ENCODE measurements at regions not wholly inside any gene's neighbourhood (a gene's known extent, or its start where the extent isn't known, plus 50 kb on each side); places are given as distances from the start of the nearest gene placed in this dataset.
A peak's percentile ranks its signal among the peaks of the same experiment; 100 is the strongest.

DNA sequence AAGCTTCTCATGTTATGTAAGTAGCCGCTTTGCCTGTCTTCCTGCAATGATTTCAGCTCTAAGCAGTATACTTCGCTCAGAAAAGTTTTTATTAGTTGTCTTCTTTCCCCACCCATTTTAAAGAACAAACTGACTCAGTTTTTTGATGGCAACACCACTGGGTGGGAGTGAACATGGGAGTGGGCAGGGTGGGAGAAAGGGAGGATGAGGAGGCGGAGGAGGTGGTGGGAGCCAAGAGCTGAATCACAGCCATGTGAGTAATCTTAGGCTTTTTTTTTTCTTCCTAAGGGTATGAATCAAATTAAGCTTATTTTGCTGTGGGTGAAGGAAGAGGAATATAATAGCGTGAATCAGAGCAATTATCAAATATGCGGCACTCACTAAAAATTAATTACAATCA is 574.3 kb upstream of the DIPK2B start:
- ATAC-seq: peak; percentile 32

DNA sequence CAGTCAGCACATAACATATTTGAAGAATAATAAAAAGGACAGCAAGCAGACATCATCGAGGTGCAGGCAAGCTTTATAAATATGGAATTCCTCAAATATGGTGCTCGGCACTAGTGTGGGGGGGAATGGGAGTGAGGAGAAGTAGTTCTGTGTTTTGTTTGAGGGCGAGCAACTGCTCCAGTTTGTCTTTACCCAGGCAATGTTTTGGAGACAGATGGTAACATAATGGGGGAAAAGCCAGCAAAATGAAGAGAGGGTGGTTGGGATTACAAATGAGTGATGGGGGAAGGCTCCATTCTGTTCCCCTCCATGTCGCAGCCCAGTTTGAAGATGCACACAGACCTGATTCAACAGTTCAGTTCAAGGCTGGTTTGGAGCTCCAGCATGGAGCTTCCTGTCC is 572.9 kb upstream of the DIPK2B start:
- intact Hi-C loops (cut with DNase I): no loop called here

More for the DNA sequence above, 574.3 kb upstream of the DIPK2B start:
- no peak for DNase-seq (ENCODE audit: low spot score)
- intact Hi-C loops (cut with DNase I): no loop called here

DNA sequence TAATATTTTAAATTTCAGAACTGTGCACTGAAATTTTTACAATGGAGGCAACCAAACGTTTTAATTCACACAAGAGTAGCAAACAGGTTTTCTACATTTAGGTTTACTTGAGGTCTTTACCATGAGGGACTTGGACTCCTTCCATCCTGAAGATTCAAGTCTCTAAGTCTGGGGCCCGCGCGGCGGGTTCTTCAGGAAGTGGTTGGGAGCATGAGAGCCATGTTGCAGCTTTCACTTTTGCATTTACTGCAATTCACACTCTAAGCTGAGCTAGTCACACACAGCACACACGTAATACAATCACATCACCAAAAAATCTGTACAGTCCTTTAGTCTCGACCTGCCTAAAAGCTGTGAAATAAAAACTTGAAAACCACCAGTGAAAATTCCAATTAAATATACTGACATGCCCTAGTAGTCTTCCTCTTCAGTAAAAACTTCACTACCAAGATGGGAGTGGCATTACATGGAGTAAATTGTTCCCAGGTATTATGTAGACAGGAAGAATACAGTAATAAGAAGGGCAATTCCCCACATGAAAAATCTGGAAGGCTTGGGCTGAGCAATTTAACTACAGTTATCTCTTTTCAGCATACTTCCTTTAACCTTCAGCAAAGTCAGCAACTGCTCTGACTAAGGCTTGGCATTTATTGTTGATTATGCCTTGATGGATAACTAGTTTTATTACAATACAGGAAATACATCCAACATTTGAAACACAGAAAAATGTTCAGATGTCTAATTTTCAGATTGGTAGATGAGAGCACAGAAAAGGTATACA is 571.1 kb upstream of the DIPK2B start:
- intact Hi-C loops (cut with DNase I): no loop called here
- no peak for DNase-seq (ENCODE audit: low spot score)
- no peak for ATAC-seq

More for the DNA sequence above, 572.9 kb upstream of the DIPK2B start:
- DNase-seq (ENCODE audit: low spot score) (no peak), ATAC-seq (no peak)

DNA sequence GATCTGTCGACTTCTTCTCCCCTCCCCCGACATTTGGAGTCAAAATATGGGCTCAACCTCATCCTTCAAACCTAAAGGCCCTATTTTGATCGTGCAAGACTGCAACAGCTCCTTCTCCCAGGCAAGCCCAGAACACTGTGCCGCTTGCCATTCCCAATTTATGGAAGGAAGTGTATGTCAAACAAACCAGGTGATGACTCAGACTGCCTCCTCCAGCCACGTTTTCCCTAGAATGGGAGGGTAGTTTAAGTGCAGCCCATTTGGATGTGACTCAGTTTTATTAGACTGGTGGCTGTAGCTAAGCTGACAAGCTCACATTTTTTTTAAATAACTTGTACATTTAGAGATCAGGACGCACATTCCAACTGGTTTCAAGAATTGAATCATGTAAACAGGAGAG is 570.4 kb upstream of the DIPK2B start:
- no peak for DNase-seq (ENCODE audit: low spot score)
- intact Hi-C loops (cut with DNase I): no loop called here
- ATAC-seq: no peak

DNA sequence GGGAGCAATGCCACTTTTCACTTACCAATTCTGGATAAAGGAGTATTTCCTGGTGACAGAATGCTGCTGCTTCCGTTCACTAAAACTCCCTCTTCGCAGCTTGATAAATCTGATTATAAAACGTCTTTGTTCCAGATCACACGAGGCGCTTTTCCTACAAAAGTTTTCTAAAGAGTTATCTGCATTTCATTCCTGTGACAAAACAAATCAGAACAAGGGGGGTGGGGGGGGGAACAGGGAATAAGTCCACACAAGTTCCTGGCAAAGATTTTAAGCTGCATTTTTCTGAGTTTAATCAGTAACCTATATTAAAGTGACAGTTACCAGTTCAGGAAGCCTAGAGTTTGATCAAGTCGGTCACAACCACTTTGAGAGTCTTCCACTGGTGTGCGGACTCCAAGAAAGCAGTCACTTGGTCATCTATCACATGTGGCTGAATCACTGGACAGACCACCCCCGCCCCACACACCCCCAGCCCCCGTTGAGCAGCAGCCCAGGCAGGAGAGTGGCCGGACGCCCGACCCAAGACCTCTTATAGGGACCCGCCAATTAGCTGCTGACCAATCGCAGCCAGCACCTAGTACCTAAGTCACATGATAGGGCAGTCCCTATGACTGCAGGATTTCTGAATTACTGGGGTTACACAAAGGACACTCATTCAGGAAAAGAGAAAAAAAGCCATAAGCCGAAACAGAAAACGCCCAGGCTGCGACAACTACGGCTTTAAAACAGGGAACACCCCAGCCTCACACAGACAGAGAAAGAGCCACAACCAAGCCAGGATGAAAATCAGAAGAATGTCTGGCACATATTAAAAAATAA is 569.3 kb upstream of the DIPK2B start:
- intact Hi-C loops (cut with DNase I): no loop called here
- peak; percentile 77 for DNase-seq (ENCODE audit: low spot score)

DNA sequence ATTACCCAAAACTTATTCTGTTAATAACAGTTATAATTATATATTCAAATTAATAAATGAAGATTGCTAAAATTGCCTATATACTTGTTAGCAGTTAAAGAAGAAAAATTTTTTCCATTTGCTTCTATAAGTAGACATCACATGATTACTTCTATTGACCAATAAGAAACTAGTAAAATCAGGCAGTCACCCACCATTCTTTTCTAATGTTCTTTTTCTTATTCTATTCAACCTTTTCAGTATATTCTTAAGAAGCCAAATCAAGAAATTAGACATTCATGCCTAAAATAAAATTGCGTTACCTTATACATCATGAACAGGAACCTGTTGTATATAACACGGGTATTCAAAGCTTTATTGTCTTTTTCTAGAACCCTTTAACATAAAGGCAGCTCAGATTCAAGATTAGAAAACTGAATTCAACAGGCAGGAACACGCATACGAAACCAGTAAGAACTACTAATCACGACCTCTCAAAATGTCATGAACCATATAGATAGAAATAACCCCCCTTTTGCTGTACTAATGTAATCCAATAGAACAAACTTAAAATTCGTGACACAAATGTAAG is 568.1 kb upstream of the DIPK2B start:
- DNase-seq (ENCODE audit: low spot score): no peak
- no peak for ATAC-seq
- intact Hi-C loops (cut with DNase I): no loop called here

More for the DNA sequence above, 569.3 kb upstream of the DIPK2B start:
- peak; percentile 97 for ATAC-seq

DNA sequence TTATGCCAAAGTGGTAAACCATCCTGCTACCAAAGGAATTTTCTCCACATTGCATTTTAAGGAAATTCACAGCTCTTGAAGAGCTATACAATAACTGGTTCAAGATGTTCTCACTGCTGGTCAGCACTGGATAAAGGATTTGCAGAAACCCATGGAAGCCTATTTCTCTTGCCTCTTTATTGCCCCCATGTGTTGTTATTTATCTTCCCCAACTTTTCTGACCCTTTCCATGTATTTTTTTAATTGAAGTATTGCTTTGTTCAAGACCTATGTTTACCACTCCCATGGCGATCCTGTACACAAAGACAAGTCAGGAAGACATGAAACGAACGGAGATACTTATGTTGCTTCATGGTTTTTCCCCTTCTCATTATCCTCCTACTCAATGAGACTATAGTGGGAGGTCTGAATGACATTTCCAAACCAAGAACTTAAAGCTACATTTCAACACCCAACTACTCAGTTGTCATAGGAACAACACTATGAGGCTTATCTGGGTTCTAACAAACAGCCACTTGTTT is 566.4 kb upstream of the DIPK2B start:
- DNase-seq (ENCODE audit: low spot score) (no peak), ATAC-seq (no peak)
- intact Hi-C loops (cut with DNase I): no loop called here

DNA sequence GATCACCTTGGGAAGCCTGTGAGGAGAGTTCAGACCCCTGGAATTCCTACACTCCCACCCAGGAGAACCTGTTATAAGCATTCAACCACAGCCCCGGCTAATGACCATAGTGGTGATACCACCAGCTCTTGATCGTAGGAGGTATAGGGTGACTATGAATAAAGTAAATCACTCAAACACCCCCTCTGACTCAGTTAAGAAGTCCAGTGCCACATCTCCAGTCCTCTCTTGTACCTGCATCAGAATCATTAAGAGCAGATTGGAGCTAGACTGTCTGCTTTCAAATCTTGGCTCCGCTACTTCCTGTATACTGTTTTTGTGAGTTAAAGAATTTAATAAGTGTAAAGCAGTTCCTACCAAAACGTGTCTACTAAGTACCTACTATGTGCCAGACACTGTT is 565.1 kb upstream of the DIPK2B start:
- intact Hi-C loops (cut with DNase I): no loop called here
- ATAC-seq: no peak
- DNase-seq (ENCODE audit: low spot score): no peak

DNA sequence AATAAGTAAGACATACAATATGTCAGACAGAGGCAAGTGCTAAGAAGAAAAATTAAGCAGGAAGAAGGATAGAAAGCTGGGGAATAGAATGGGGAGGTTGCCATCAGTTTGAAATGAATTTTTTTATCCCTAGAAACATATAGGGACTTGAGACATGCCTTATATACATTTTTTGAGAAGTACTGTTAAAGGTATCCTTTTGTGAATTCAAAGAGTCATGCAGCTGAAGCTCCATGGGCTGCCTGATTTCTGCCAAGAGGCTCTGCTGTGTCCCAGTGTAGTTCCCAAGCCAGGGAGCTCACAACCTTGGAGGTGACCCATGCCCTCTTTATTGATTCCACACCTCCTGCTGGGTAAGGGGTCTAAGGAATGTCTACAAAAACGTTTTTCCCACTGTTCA is 564.6 kb upstream of the DIPK2B start:
- intact Hi-C loops (cut with DNase I): no loop called here

DNA sequence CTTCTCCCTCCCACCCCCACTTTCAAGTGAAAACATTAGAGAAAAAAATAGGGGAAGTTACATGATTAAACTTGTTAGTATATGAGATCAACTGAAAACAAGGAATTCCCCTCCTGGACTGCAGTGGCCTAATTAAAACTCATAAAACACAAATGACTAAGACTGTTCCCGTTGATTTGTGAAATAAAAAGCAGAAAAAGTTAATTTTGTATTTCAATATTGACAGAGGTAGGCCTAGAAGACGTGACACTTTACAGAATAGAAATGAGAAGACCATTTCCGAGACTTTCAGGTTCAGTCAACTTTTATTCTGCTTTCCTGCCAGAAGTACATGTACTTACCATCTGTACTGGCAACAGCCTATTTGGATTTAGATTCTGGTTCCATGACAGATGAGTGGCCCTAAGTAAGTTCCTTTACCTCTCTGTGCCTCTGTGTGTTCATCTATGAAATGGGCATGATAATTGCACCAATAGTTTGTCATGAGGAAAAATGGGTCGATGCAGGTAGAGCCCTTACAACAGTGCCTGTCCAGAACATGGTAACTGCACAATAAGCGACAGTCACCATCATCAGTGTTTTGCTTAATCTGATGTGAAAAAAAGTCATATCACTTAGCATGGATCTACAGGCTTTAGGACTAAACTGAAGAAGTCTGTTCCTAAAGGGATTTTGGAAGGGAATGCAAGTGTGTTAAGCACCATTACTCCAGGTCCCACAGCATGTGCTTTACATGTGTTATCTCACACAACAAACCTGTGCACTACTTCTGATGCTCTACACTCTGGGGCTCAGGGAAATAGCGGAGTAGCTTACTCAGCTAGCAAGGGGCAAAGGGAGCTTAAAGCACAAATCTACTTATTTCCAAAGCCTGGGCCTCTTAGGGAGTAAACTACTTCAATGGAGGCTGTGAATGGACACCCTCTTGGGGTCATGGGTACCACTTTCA is 562.3 kb upstream of the DIPK2B start:
- ATAC-seq: no peak
- no peak for DNase-seq (ENCODE audit: low spot score)
- intact Hi-C loops (cut with DNase I): no loop called here

More for the DNA sequence above, 564.6 kb upstream of the DIPK2B start:
- DNase-seq (ENCODE audit: low spot score) (no peak), ATAC-seq (no peak)

DNA sequence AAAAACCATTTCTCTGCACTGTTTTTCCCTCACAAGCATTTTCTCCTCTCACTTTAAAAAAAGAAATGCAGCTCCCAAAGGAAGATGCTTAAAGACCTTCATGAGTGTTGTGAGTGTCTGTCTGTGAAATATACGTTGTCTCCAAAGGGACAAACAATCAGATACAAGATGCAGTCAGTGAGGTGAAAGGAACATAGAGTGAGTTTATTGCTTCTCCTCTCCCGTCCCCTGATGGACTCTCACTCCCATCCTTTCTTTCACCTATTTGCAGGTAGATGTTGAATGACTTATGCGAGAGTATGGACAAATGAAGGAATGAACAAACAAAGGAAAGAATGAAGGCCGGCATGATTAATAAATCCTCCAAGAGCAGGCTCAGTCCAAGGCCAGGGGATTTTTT is 561.2 kb upstream of the DIPK2B start:
- DNase-seq (ENCODE audit: low spot score) (no peak), ATAC-seq (no peak)
- intact Hi-C loops (cut with DNase I): no loop called here

DNA sequence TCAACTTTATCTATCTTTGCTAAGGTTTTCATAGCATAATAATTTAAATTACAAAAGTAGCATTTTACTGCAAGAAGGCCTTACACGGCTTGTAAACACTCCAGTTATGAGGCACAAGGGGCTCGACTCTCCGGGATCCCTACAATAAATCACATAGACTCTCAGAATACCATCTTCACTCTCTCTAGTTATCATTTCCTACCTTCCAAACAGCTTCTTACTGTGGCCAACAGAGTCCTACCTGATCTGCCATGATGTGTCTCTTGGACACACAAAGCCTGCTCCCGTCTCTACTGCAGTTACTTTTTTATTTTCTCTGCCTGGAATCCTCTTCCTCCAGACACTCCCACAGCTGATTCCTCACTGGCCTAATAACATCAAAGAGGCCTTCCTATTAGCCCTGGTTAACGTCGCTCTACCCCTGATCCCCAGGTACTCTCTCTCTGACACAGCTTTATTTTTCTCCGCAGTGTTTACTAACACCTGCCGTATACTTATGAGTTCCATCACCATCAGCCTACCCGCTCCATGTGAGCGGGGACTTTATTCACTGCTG is 559.6 kb upstream of the DIPK2B start:
- ATAC-seq: no peak
- intact Hi-C loops (cut with DNase I): no loop called here
- no peak for DNase-seq (ENCODE audit: low spot score)

DNA sequence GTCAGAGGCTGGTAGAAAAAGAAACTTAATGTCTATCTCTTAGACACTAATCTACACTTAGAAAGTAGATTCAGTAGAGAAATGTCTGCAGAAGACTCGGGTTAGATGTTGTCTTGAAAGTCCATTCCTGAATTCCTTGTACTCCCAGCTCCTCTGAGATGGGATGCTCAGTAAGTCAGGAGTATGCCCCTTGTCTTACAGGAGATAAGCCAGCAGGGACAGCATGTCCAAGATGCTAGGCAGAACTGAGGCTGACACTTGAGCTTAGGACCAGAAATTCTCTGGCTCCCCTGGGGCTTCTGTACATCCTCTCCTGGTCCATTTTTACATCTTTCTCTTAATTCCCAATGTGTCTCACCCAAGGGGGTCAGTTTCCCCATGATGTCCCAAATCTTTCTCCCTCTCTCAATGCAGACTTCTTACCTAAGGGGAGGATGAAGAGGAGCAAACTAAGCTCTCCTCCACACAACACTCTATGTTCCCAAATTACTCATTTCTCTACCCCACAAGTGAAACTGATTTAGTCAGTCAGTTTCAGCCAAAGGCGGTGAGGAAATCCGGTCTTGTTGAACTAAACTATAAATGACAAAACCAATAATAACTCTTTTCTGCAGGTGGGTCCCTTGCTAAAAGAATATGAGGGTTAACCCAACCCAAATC is 558.2 kb upstream of the DIPK2B start:
- intact Hi-C loops (cut with DNase I): no loop called here
- ATAC-seq (no peak), DNase-seq (ENCODE audit: low spot score) (no peak)

DNA sequence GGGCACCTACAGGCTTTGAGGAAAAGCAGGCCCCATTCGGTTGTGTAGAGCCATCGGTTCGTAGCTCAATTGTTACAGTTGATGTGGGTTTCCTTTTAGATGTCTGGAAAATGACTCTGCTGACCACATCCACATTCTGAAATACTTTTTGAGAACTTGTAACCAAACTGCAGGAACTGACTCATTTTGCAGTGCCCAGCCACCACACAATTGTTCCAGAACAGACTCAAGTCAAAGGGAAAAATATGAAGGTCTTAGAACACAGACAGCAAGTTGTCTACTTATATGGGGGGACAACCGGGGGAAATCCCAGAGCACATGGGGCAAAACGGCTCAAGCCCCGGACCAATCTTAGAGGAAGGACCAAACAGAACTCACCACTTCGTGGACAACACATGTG is 557.6 kb upstream of the DIPK2B start:
- ATAC-seq (peak; percentile 55), DNase-seq (ENCODE audit: low spot score) (no peak)
- intact Hi-C loops (cut with DNase I): no loop called here

DNA sequence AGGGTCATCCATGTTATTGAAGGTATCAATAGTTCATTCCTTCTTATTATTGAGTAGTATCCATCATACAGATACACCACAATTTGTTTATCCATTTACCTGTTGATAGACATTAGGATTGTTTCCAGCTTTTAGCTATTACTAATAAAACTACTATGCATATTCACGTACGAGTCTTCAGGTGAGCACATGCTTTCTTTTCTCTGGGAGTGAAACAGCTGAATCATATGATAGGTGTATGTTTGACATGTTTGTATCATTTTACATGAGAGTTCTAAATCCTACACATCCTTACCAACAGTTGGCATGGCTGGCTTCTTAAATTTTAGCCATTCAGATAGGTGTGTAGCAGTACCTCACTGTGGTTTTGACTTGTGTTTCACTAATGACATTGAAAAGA is 556.6 kb upstream of the DIPK2B start:
- intact Hi-C loops (cut with DNase I): no loop called here
- no peak for ATAC-seq
- DNase-seq (ENCODE audit: low spot score): no peak

DNA sequence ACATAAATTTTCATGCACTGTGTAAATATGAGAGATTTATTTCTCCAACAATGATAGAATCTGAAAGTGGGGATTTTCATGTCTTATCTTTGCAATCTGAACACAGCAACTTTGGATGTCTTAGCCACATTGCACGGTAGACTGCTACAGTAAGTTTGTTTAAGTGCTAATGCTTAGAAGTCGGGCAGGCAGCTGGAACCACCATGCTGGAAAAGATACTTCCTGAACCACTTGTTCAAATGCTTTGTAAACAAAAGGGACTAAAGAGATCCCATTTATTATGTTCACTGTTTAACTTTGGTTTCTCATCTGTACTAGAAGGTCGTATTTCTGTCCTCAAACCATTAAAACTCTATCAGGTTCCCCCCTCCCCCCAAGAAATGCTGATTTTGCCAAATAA is 555.9 kb upstream of the DIPK2B start:
- intact Hi-C loops (cut with DNase I): no loop called here
- DNase-seq (ENCODE audit: low spot score) (no peak), ATAC-seq (no peak)

DNA sequence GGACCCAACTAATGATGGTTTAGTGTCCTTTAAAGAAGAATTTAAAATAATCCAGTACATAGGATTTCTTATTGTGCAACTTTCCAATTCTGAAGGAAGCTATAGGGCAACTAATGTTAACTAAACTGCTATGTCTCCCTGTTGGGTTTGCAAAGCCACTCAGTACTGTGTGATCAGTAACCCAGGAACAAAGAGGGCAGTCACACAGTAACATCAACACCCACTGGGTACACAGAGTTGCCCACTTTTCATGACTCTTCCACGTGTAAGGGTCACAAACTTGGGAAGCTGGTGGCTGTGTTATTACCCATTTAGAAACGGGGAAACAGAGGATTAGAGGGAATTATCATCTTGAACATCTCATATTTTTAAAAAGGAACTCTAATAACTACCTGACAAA is 555.0 kb upstream of the DIPK2B start:
- intact Hi-C loops (cut with DNase I): no loop called here
- DNase-seq (ENCODE audit: low spot score) (no peak), ATAC-seq (no peak)

DNA sequence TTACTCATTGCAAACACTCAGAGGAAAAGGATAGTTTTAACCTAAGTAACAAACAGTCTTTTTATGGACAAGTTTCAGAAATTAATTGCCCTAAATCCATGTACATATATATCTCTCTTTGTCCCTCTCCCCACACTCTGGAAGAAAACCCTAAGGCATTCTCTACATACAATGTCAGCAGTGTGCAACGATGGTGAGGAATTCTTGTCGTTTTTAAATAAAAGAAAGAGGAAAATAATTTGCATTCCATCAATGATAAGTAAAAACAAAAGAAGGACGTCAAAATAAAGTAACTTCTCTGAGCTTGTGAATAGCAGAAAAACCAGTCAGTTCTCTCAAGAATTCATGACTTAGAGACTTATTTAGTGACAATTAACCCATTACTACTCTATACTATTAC is 550.5 kb upstream of the DIPK2B start:
- ATAC-seq: no peak
- DNase-seq (ENCODE audit: low spot score): no peak
- intact Hi-C loops (cut with DNase I): no loop called here

Data from sciatic nerve (tissue), 2 donors.